Suprapubic skin (tissue), 4 donors: ENCODE measurements at regions not wholly inside any gene's neighbourhood (a gene's known extent, or its start where the extent isn't known, plus 50 kb on each side); places are given as distances from the start of the nearest gene placed in this dataset.

Experiments used
- DNase-seq, 2 donors: peaks; one replicate each; pipeline ENCODE4 v3.0.0-alpha.2; 2019; ENCODE audit warnings: low spot score in 2 of 2
- H3K27ac ChIP-seq: fragments of 200-600 bp; sonication (generic); one replicate; pipeline ENCODE4 v1.5.1; 2019
- H3K27me3 ChIP-seq: fragments of 200-600 bp; sonication (generic); one replicate; pipeline ENCODE4 v1.5.1; 2019
- H3K36me3 ChIP-seq: fragments of 200-600 bp; sonication (generic); one replicate; pipeline ENCODE4 v1.5.1; 2019
- H3K4me1 ChIP-seq: fragments of 200-600 bp; sonication (generic); one replicate; pipeline ENCODE4 v1.5.1; 2019
- H3K4me3 ChIP-seq: fragments of 200-600 bp; sonication (generic); one replicate; pipeline ENCODE4 v1.5.1; 2019; ENCODE audit warnings: mild to moderate bottlenecking
- H3K9me3 ChIP-seq: fragments of 200-600 bp; sonication (generic); one replicate; pipeline ENCODE4 v1.5.1; 2019
- CTCF ChIP-seq, 2 donors: fragments of 200-600 bp in 1 of 2; fragments of 450-650 bp in 1 of 2; sonication (generic) in 1 of 2; IDR thresholded peaks; one replicate each; pipeline ENCODE4 v1.5.1; 2016 to 2019; ENCODE audit warnings: antibody characterized with exemption in 2 of 2, mild to moderate bottlenecking in 1 of 2, moderate library complexity in 1 of 2
- EP300 ChIP-seq: sonication (generic); formaldehyde crosslinking; IDR thresholded peaks from one replicate; pipeline ENCODE4 v1.6.1; 2017; ENCODE audit warnings: antibody characterized with exemption
- POLR2A ChIP-seq, 2 donors: fragments of 450-650 bp; IDR thresholded peaks; one replicate each; pipeline ENCODE4 v1.6.1; 2017; ENCODE audit warnings: antibody characterized with exemption in 2 of 2, mild to moderate bottlenecking in 2 of 2, moderate library complexity in 2 of 2
- POLR2AphosphoS5 ChIP-seq, 3 donors: sonication (generic); formaldehyde crosslinking; IDR thresholded peaks; one replicate each; pipeline ENCODE4 v1.6.1; 2017; ENCODE audit warnings: antibody characterized with exemption in 3 of 3
- WGBS: methylation state at CpG from one replicate; pipeline ENCODE4 v1.1.5; 2018; 5-methylcytosine and 5-hydroxymethylcytosine counted together

GRCh38 chr9:108196332-108197007 is 659.3 kb downstream of the ACTL7B start:
- TF ChIP-seq CTCF (IDR thresholded peaks at IDR 0.05) (no peak), POLR2AphosphoS5 (IDR thresholded peaks at IDR 0.05) (no peak), EP300 (no peak), POLR2A (IDR thresholded peaks at IDR 0.05) (no peak)
- no peaks in the 10 kb centered on the region for H3K27me3 ChIP-seq

GRCh38 chr9:108194154-108194553 is 661.6 kb downstream of the ACTL7B start:
- Histone ChIP-seq H3K9me3 (no peaks in the 10 kb centered on the region), H3K36me3 (no peaks in the 10 kb centered on the region), H3K4me1 (no peaks in the 10 kb centered on the region), H3K27me3 (no peaks in the 10 kb centered on the region), H3K4me3 (no peak overlapping the region), H3K27ac (no peak overlapping the region)
- DNase-seq: no peak
- TF ChIP-seq CTCF (IDR thresholded peaks at IDR 0.05) (no peak), POLR2AphosphoS5 (IDR thresholded peaks at IDR 0.05) (no peak), POLR2A (IDR thresholded peaks at IDR 0.05) (no peak), EP300 (no peak)

More at GRCh38 chr9:108196332-108197007, 659.3 kb downstream of the ACTL7B start:
- Histone ChIP-seq H3K27ac (no peak overlapping the region), H3K4me3 (no peak overlapping the region), H3K9me3 (no peaks in the 10 kb centered on the region), H3K4me1 (no peaks in the 10 kb centered on the region), H3K36me3 (no peaks in the 10 kb centered on the region)
- WGBS: 60% methylated on average over 5 of the region's 5 CpGs
- DNase-seq: no peak

- no peaks in the 10 kb centered on the region for H3K27me3 ChIP-seq
- H3K36me3 ChIP-seq: no peaks in the 10 kb centered on the region
- H3K4me3 ChIP-seq: no peak overlapping the region
- H3K9me3 ChIP-seq: no peaks in the 10 kb centered on the region
- DNase-seq: no peak
- H3K4me1 ChIP-seq: no peaks in the 10 kb centered on the region
- TF ChIP-seq POLR2AphosphoS5 (IDR thresholded peaks at IDR 0.05) (no peak), EP300 (no peak), POLR2A (IDR thresholded peaks at IDR 0.05) (no peak), CTCF (IDR thresholded peaks at IDR 0.05) (no peak)
- 91% methylated on average over 8 of the region's 8 CpGs for WGBS
- no peak overlapping the region for H3K27ac ChIP-seq
Measured at GRCh38 chr9:108193026-108193710, 662.6 kb downstream of the ACTL7B start.

GRCh38 chr9:108191065-108191464 is 664.7 kb downstream of the ACTL7B start:
- Histone ChIP-seq H3K4me3 (no peak overlapping the region), H3K27me3 (no peaks in the 10 kb centered on the region), H3K27ac (no peak overlapping the region), H3K36me3 (no peaks in the 10 kb centered on the region), H3K9me3 (no peaks in the 10 kb centered on the region), H3K4me1 (peaks cover 6% of the 10 kb centered on the region)
- DNase-seq: no peak
- TF ChIP-seq POLR2AphosphoS5 (IDR thresholded peaks at IDR 0.05) (no peak), EP300 (no peak), POLR2A (IDR thresholded peaks at IDR 0.05) (no peak), CTCF (IDR thresholded peaks at IDR 0.05) (no peak)
- 90% methylated on average over 4 of the region's 4 CpGs for WGBS

GRCh38 chr9:108188976-108189375 is 666.8 kb downstream of the ACTL7B start:
- TF ChIP-seq CTCF (IDR thresholded peaks at IDR 0.05) (no peak), EP300 (no peak), POLR2A (IDR thresholded peaks at IDR 0.05) (no peak), POLR2AphosphoS5 (IDR thresholded peaks at IDR 0.05) (no peak)
- Histone ChIP-seq H3K9me3 (no peaks in the 10 kb centered on the region), H3K27me3 (no peaks in the 10 kb centered on the region), H3K4me1 (peaks cover 16% of the 10 kb centered on the region), H3K4me3 (no peak overlapping the region), H3K27ac (no peak overlapping the region), H3K36me3 (no peaks in the 10 kb centered on the region)
- WGBS: 77% methylated on average over 2 of the region's 2 CpGs
- DNase-seq: no peak
